A673 (cell line): ENCODE measurements at regions not wholly inside any gene's neighbourhood (a gene's known extent, or its start where the extent isn't known, plus 50 kb on each side); places are given as distances from the start of the nearest gene placed in this dataset.

ENCODE experiments used
- CTCF ChIP-seq: fragments of 300-800, 200-600 bp; sonication (generic); conservative IDR thresholded peaks from 2 replicates; pipeline ENCODE4 v1.5.1; 2017; ENCODE audit warnings: low read depth, mild to moderate bottlenecking, antibody characterized with exemption, low read length, moderate library complexity, mixed read lengths
- EZH2 ChIP-seq: fragments of 200-600 bp; sonication (generic); IDR thresholded peaks from 2 replicates; pipeline ENCODE4 v1.6.1; 2017; ENCODE audit warnings: borderline replicate concordance, low read depth, mild to moderate bottlenecking, mixed read lengths, antibody characterized with exemption, low read length; ENCODE audit not compliant: poor library complexity, severe bottlenecking

- TF ChIP-seq CTCF (no peak), EZH2 (no peak)
Measured at GRCh38 chr12:60230056-60230455, 634.2 kb downstream of the SLC16A7 start.
